Neutrophil (primary cell): ENCODE measurements at regions not wholly inside any gene's neighbourhood (a gene's known extent, or its start where the extent isn't known, plus 50 kb on each side); places are given as distances from the start of the nearest gene placed in this dataset.

Source experiments
- H3K27ac ChIP-seq: fragments of 200-600 bp; sonication (generic); 2 replicates; pipeline ENCODE4 v1.5.1; 2016; ENCODE audit warnings: mild to moderate bottlenecking, moderate library complexity
- H3K27me3 ChIP-seq: fragments of 200-600 bp; sonication (generic); 2 replicates; pipeline ENCODE4 v1.6.0; 2016; ENCODE audit warnings: mild to moderate bottlenecking
- H3K36me3 ChIP-seq: fragments of 200-600 bp; sonication (generic); 2 replicates; pipeline ENCODE4 v1.5.1; 2017
- H3K4me1 ChIP-seq, 2 experiments: fragments of 200-600 bp in 1 of 2; sonication (generic) in 1 of 2; 1 replicate in 1 of 2; 2 replicates in 1 of 2; pipeline versions ENCODE4 v1.5.1 to v1.6.1; 2013 to 2016; ENCODE audit warnings: low read depth in 1 of 2, low read length in 1 of 2, mild to moderate bottlenecking in 1 of 2, moderate library complexity in 1 of 2; ENCODE audit not compliant: control insufficient read depth in 1 of 2, insufficient read depth in 1 of 2
- H3K4me3 ChIP-seq, 2 experiments: fragments of 200-600 bp in 1 of 2; sonication (generic) in 1 of 2; 1 replicate in 1 of 2; 2 replicates in 1 of 2; pipeline ENCODE4 v1.5.1; 2013 to 2016; ENCODE audit warnings: low read depth in 1 of 2, low read length in 1 of 2, mild to moderate bottlenecking in 1 of 2, moderate library complexity in 1 of 2
- H3K9me3 ChIP-seq: fragments of 200-600 bp; sonication (generic); 2 replicates; pipeline ENCODE4 v1.5.1; 2016
- CTCF ChIP-seq: fragments of 200-600 bp; sonication (generic); IDR thresholded peaks from 2 replicates; pipeline ENCODE4 v1.5.1; 2016; ENCODE audit warnings: antibody characterized with exemption

- Histone ChIP-seq H3K4me3 (no peak overlapping the region), H3K36me3 (no peaks in the 10 kb centered on the region), H3K27ac (no peak overlapping the region), H3K27me3 (no peaks in the 10 kb centered on the region), H3K9me3 (no peaks in the 10 kb centered on the region), H3K4me1 (no peaks in the 10 kb centered on the region)
- no peak for TF ChIP-seq CTCF
Observed at GRCh38 chr5:37966291-37966690, 126.5 kb upstream of the GDNF start.

GRCh38 chr5:37962389-37962788, 122.5 kb upstream of the GDNF start:
- Histone ChIP-seq H3K36me3 (no peaks in the 10 kb centered on the region), H3K4me3 (no peak overlapping the region), H3K9me3 (peaks cover 8% of the 10 kb centered on the region), H3K4me1 (no peaks in the 10 kb centered on the region), H3K27ac (no peak overlapping the region), H3K27me3 (no peaks in the 10 kb centered on the region)
- TF ChIP-seq CTCF: no peak

- Histone ChIP-seq H3K36me3 (no peaks in the 10 kb centered on the region), H3K27ac (no peak overlapping the region), H3K4me1 (no peaks in the 10 kb centered on the region), H3K4me3 (no peak overlapping the region), H3K27me3 (no peaks in the 10 kb centered on the region), H3K9me3 (peaks cover 8% of the 10 kb centered on the region)
- no peak for TF ChIP-seq CTCF
Observed at GRCh38 chr5:37957218-37957617, 117.4 kb upstream of the GDNF start.

- Histone ChIP-seq H3K4me1 (no peaks in the 10 kb centered on the region), H3K4me3 (no peak overlapping the region), H3K27me3 (no peaks in the 10 kb centered on the region), H3K27ac (no peak overlapping the region), H3K9me3 (peaks cover 8% of the 10 kb centered on the region), H3K36me3 (no peaks in the 10 kb centered on the region)
- no peak for TF ChIP-seq CTCF
Observed at GRCh38 chr5:37955748-37956147, 115.9 kb upstream of the GDNF start.

- Histone ChIP-seq H3K4me1 (no peaks in the 10 kb centered on the region), H3K27ac (no peak overlapping the region), H3K4me3 (no peak overlapping the region), H3K27me3 (no peaks in the 10 kb centered on the region), H3K36me3 (no peaks in the 10 kb centered on the region), H3K9me3 (peaks cover 8% of the 10 kb centered on the region)
- no peak for TF ChIP-seq CTCF
Observed at GRCh38 chr5:37954561-37954960, 114.7 kb upstream of the GDNF start.
